K562 (cell line): ENCODE measurements at regions not wholly inside any gene's neighbourhood (a gene's known extent, or its start where the extent isn't known, plus 50 kb on each side); places are given as distances from the start of the nearest gene placed in this dataset.
A peak's percentile ranks its signal among the peaks of the same experiment; 100 is the strongest.

Experiments used
- ATAC-seq: fragments of 200-7000 bp; cut with Tn5 transposase; 3 replicates; pipeline ENCODE4 v1.9.1; 2020; ENCODE audit warnings: moderate library complexity
- BruUV-seq: library from RNA; stranded (reverse); fragments of 400-500 nt; replicated peaks from 2 replicates; lab custom pipeline; 2021; lab: Mats Ljungman, UMichigan
- CTCF ChIA-PET: fragments of 300-600 bp; formaldehyde crosslinking; extraction: SDS; loops from one replicate; lab custom pipeline; 2021; ENCODE audit warnings: low intra/inter-chr PET ratio; lab: Yijun Ruan, JAX
- POLR2A ChIA-PET: fragments of 300-600, 350-650 bp; sonication (Branson Sonifier 250); formaldehyde crosslinking; extraction: SDS; loops from one replicate; lab custom pipeline; 2021; ENCODE audit warnings: antibody characterized with exemption, inconsistent platforms; lab: Yijun Ruan, JAX
- DNase-seq, 4 experiments: peaks; one replicate each; pipeline versions ENCODE4 v3.0.0 to v3.0.0-alpha.2; 2011 to 2018; ENCODE audit warnings: low spot score in 3 of 4, mixed read lengths in 3 of 4; ENCODE audit errors: extremely low read depth in 1 of 4
- FAIRE-seq: peaks from 2 replicates; lab custom pipeline; 2011; peaks lifted over from hg19 to GRCh38; lab: Jason Lieb, UNC
- H2AFZ ChIP-seq: 2 replicates; pipeline ENCODE4 v1.6.0; 2011; ENCODE audit warnings: low read depth, low read length, control low read depth, inconsistent platforms
- H3K27ac ChIP-seq: fragments of 200-600 bp; 3 replicates; pipeline ENCODE4 v1.8.0; 2011; ENCODE audit warnings: low read depth, mild to moderate bottlenecking, control low read depth, inconsistent platforms, low read length, moderate library complexity, mixed read lengths; ENCODE audit errors: extremely low read depth
- H3K27me3 ChIP-seq, 2 experiments: fragments of 300-600 bp in 1 of 2; 2 replicates in 1 of 2; 3 replicates in 1 of 2; pipeline versions ENCODE4 v1.6.0 to v1.8.0; 2011; ENCODE audit warnings: inconsistent platforms in 2 of 2, low read length in 2 of 2, mild to moderate bottlenecking in 1 of 2, mixed read lengths in 1 of 2, moderate library complexity in 1 of 2; ENCODE audit not compliant: control insufficient read depth in 2 of 2, insufficient read depth in 2 of 2
- H3K36me3 ChIP-seq: fragments of 300-600 bp; 3 replicates; pipeline ENCODE4 v1.8.0; 2011; ENCODE audit warnings: mild to moderate bottlenecking, low read length, inconsistent platforms; ENCODE audit not compliant: control insufficient read depth, insufficient read depth
- H3K4me1 ChIP-seq, 2 experiments: fragments of 200-600 bp in 1 of 2; replicated peaks in 1 of 2; 2 replicates in 1 of 2; 3 replicates in 1 of 2; pipeline versions ENCODE4 v1.5.1 to v1.8.0; 2011; ENCODE audit warnings: inconsistent platforms in 2 of 2, low read length in 2 of 2, mild to moderate bottlenecking in 1 of 2, mixed read lengths in 1 of 2, moderate library complexity in 1 of 2; ENCODE audit not compliant: control insufficient read depth in 2 of 2, insufficient read depth in 2 of 2
- H3K4me2 ChIP-seq: 2 replicates; pipeline ENCODE4 v1.6.1; 2011; ENCODE audit warnings: low read length, control low read depth, inconsistent platforms, mixed read lengths; ENCODE audit not compliant: insufficient read depth
- H3K4me3 ChIP-seq: fragments of 200-600 bp; sonication (generic), shearing (Covaris generic); 2 replicates; pipeline ENCODE4 v1.5.1; 2016; ENCODE audit warnings: control low read depth, inconsistent platforms
- H3K79me2 ChIP-seq: fragments of 200-600 bp; 3 replicates; pipeline ENCODE4 v1.8.0; 2011; ENCODE audit warnings: low read length, inconsistent platforms; ENCODE audit not compliant: control insufficient read depth, insufficient read depth
- H3K9ac ChIP-seq, 2 experiments: 2 replicates each; pipeline versions ENCODE4 v1.6.0 to v1.6.1; 2011; ENCODE audit warnings: low read depth in 2 of 2, low read length in 2 of 2, control low read depth in 1 of 2, inconsistent platforms in 1 of 2, mild to moderate bottlenecking in 1 of 2, mixed read lengths in 1 of 2; ENCODE audit not compliant: insufficient read depth in 1 of 2
- H3K9me1 ChIP-seq: one replicate; pipeline ENCODE4 v1.6.0; 2011; ENCODE audit warnings: inconsistent platforms, mild to moderate bottlenecking, low read length, moderate library complexity; ENCODE audit not compliant: control insufficient read depth, insufficient read depth
- H3K9me3 ChIP-seq: replicated peaks from 2 replicates; pipeline ENCODE4 v1.5.1; 2011; ENCODE audit warnings: low read depth, low read length, inconsistent platforms; ENCODE audit not compliant: control insufficient read depth, insufficient read depth
- H4K20me1 ChIP-seq: replicated peaks from 2 replicates; pipeline ENCODE4 v1.6.1; 2011; ENCODE audit warnings: low read length, inconsistent platforms, mixed read lengths; ENCODE audit not compliant: control insufficient read depth, insufficient read depth
- CTCF ChIP-seq, 3 experiments: IDR thresholded peaks in 2 of 3; conservative IDR thresholded peaks in 1 of 3; 2 replicates each; pipeline ENCODE4 v1.5.1; 2011 to 2012; ENCODE audit warnings: low read length in 3 of 3, mild to moderate bottlenecking in 3 of 3, control low read depth in 2 of 3, improper control_type of control experiment in 1 of 3, inconsistent platforms in 1 of 3, low read depth in 1 of 3, mixed read lengths in 1 of 3, moderate library complexity in 1 of 3; ENCODE audit not compliant: insufficient read depth in 2 of 3
- DEAF1 ChIP-seq: fragments of 450-650 bp; formaldehyde crosslinking; IDR thresholded peaks from 2 replicates; pipeline ENCODE4 v1.4.0; 2020; ENCODE audit warnings: mild to moderate bottlenecking, moderate library complexity
- REST ChIP-seq, 2 experiments: fragments of 450-650 bp; formaldehyde crosslinking in 1 of 2; IDR thresholded peaks; 2 replicates each; pipeline versions ENCODE4 v1.4.0 to v1.6.1; 2014 to 2020; ENCODE audit warnings: mild to moderate bottlenecking in 2 of 2, borderline replicate concordance in 1 of 2, low read depth in 1 of 2
- SMC3 ChIP-seq: conservative IDR thresholded peaks from 2 replicates; pipeline ENCODE4 v1.6.1; 2011; ENCODE audit warnings: low read depth, low read length, improper control_type of control experiment; ENCODE audit not compliant: insufficient read depth
- TAF15 ChIP-seq: fragments of 200-400 bp; formaldehyde crosslinking; IDR thresholded peaks from 2 replicates; pipeline ENCODE4 v1.6.1; 2017; ENCODE audit warnings: mild to moderate bottlenecking, low read depth, low read length, moderate library complexity
- ZNF77 ChIP-seq: fragments of 250-450 bp; sonication (Bioruptor Pico); IDR thresholded peaks from 2 replicates; pipeline ENCODE4 v1.5.0; 2020
- WGBS: fragments of 100-300 bp; shearing (Covaris generic); methylation state at CpG from one replicate; pipeline ENCODE4 v1.1.6; 2016; ENCODE audit warnings: low coverage, mixed read lengths; ENCODE audit not compliant: insufficient coverage; ENCODE audit errors: missing lambda C conversion rate; 5-methylcytosine and 5-hydroxymethylcytosine counted together
- in situ Hi-C: fragments of 300-500 bp; cut with MboI; formaldehyde crosslinking; loops from 4 replicates; pipeline ENCODE4 v1.15.0; 2018; ENCODE audit warnings: inconsistent platforms, mixed read lengths
- intact Hi-C: fragments of 100-400 bp; cut with micrococcal nuclease; formaldehyde crosslinking; loops from 2 replicates; pipeline ENCODE4 v1.14.2; 2022
- TF ChIP-seq, protein P1 (sequence below): fragments of 450-650 bp; IDR thresholded peaks from 2 replicates; pipeline ENCODE4 v1.6.1; 2016; ENCODE audit warnings: antibody characterized with exemption

DNA sequence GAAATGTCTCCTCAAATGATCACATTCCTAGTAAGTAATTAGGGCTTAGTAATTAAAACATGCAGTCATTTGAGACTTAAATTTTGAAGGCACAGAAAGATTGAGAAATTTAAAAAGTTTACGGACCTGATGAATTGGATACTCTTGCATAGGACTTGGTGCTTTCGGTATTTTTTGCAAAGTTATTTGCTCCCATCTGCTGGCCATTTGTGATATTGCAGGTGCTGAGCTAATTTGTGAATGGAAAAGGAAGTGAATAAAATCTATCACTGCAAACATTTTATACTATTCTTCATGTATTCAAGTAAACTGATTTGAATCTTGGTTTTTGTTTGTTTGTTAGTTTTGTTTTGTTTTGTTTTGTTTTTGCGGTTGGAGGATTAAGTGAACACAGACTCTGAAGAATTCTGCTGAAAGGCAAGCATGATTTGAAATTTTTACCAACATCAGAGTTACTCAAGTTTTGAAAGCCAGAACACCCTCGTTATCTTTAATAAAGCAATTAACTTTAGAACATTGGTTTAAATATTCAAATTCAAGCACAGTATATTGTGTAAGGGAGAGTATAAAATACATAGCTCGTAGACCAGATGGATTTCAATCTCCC lies 689.5 kb upstream of the RBFOX1 start:
- Histone ChIP-seq H3K27me3 (peaks cover 11 to 14% of the 10 kb centered on the region in 2 experiments; a peak in 4 of 5 replicates), H3K79me2 (no peaks in the 10 kb centered on the region), H3K9ac (no peak overlapping the region), H3K9me1 (no peaks in the 10 kb centered on the region), H3K4me3 (no peak overlapping the region), H3K9me3 (no peaks in the 10 kb centered on the region), H3K36me3 (no peaks in the 10 kb centered on the region), H3K4me2 (no peak overlapping the region), H4K20me1 (no peaks in the 10 kb centered on the region), H2AFZ (no peak overlapping the region), H3K4me1 (no peaks in the 10 kb centered on the region), H3K27ac (no peak overlapping the region)
- CTCF ChIA-PET: interaction anchor here (1.2 kb wide), 1 partner anchor 1140 kb away, joined by 3 read pairs; no protein-coding TSS in a partner anchor
- ATAC-seq (no peak), FAIRE-seq (peak; percentile 94), DNase-seq (peak; percentile 16 to 58 (median 32))
- WGBS: under 1% methylated on average over 5 of the region's 5 CpGs
- in situ Hi-C loops: loop anchor here (10.0 kb wide), 1 partner anchor 1148 kb away; no protein-coding TSS in a partner anchor
- POLR2A ChIA-PET: no interaction called here
- no TSS peak for BruUV-seq
- intact Hi-C loops: loop anchor here (5.0 to 10.0 kb wide), 3 partner anchors 628 to 1141 kb away; no protein-coding TSS in a partner anchor
- TF ChIP-seq ZNF77 (CRISPR knock-in tag) (no peak), SMC3 (peak; percentile 56; the same call in 1 of the 2 replicates), CTCF (IDR thresholded peaks at IDR 0.05 in 2 of 3, conservative IDR thresholded peaks at IDR 0.05 in 1 of 3; ENCODE audit: insufficient read depth in 2 of 3, low read depth in 1 of 3, low read length in 3 of 3) (peak; percentile 55 to 86 (median 74); a peak in 5 of 6 replicates), TAF15 (no peak), REST (IDR thresholded peaks at IDR 0.05; ENCODE audit: borderline replicate concordance) (peak; percentile 65; the same call in 1 of the 2 replicates), REST (CRISPR knock-in tag; IDR thresholded peaks at IDR 0.05; ENCODE audit: low read depth) (no peak), DEAF1 (peak; percentile 47; the same call in 1 of the 2 replicates)
- TF ChIP-seq, protein P1, sequence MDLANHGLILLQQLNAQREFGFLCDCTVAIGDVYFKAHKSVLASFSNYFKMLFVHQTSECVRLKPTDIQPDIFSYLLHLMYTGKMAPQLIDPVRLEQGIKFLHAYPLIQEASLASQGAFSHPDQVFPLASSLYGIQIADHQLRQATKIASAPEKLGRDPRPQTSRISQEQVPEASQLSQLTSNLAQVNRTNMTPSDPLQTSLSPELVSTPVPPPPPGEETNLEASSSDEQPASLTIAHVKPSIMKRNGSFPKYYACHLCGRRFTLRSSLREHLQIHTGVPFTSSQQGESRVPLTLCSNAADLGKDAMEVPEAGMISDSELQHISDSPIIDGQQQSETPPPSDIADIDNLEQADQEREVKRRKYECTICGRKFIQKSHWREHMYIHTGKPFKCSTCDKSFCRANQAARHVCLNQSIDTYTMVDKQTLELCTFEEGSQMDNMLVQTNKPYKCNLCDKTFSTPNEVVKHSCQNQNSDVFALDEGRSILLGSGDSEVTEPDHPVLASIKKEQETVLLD: no peak
